Ascending aorta (tissue), 2 donors: ENCODE measurements at regions not wholly inside any gene's neighbourhood (a gene's known extent, or its start where the extent isn't known, plus 50 kb on each side); places are given as distances from the start of the nearest gene placed in this dataset.

Source experiments
- DNase-seq, 2 donors: peaks; one replicate each; pipeline ENCODE4 v3.0.0-alpha.2; 2019; ENCODE audit warnings: low spot score in 2 of 2
- H3K27ac ChIP-seq, 2 donors: fragments of 200-600 bp; sonication (generic); one replicate each; pipeline ENCODE4 v1.5.1; 2016 to 2017; ENCODE audit warnings: mild to moderate bottlenecking in 1 of 2
- H3K27me3 ChIP-seq: fragments of 200-600 bp; sonication (generic); one replicate; pipeline ENCODE4 v1.5.1; 2017
- H3K36me3 ChIP-seq, 2 donors: fragments of 200-600 bp; sonication (generic); one replicate each; pipeline ENCODE4 v1.5.1; 2016
- H3K4me1 ChIP-seq, 2 donors: fragments of 200-600 bp; sonication (generic); one replicate each; pipeline ENCODE4 v1.5.1; 2016 to 2017; ENCODE audit warnings: mild to moderate bottlenecking in 1 of 2
- H3K4me3 ChIP-seq, 2 donors: fragments of 200-600 bp; sonication (generic); one replicate each; pipeline ENCODE4 v1.5.1; 2016 to 2017; ENCODE audit warnings: mild to moderate bottlenecking in 1 of 2
- H3K9me3 ChIP-seq, 2 donors: fragments of 200-600 bp; sonication (generic); one replicate each; pipeline ENCODE4 v1.5.1; 2016
- intact Hi-C: fragments of 100-400 bp; cut with DNase I; formaldehyde crosslinking; loops from one replicate; pipeline ENCODE4 v1.15.1; 2023
- TF ChIP-seq, protein P1 (sequence below), 3 experiments: fragments of 200-600 bp in 2 of 3; fragments of 450-650 bp in 1 of 3; sonication (generic) in 2 of 3; IDR thresholded peaks; one replicate each; pipeline ENCODE4 v1.5.1; 2016 to 2019; ENCODE audit warnings: antibody characterized with exemption in 3 of 3, mild to moderate bottlenecking in 1 of 3, moderate library complexity in 1 of 3

DNA sequence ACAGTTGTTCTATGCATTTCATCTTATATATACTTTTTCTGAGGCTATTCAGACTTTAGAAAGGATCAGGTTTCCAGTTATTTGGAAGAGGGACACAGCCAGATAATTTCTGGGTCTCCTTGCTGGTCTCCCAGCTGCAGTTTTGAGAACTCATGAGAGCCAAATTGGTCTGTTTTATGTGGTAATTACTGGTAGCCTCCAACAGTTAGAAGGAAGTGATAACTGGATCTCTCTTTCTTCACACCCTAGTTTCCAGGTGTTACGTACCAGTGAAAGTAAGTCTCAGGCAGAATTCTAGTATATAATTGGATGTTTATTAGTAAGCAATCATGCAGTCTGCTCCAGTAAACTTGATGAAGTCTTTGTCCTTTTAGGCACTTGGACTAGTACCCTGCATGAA, 63.2 kb upstream of the RPS23 start:
- H3K4me1 ChIP-seq, result peaks cover 0 to 25% of the 10 kb centered on the region in 2 donors
- TF ChIP-seq, protein P1, sequence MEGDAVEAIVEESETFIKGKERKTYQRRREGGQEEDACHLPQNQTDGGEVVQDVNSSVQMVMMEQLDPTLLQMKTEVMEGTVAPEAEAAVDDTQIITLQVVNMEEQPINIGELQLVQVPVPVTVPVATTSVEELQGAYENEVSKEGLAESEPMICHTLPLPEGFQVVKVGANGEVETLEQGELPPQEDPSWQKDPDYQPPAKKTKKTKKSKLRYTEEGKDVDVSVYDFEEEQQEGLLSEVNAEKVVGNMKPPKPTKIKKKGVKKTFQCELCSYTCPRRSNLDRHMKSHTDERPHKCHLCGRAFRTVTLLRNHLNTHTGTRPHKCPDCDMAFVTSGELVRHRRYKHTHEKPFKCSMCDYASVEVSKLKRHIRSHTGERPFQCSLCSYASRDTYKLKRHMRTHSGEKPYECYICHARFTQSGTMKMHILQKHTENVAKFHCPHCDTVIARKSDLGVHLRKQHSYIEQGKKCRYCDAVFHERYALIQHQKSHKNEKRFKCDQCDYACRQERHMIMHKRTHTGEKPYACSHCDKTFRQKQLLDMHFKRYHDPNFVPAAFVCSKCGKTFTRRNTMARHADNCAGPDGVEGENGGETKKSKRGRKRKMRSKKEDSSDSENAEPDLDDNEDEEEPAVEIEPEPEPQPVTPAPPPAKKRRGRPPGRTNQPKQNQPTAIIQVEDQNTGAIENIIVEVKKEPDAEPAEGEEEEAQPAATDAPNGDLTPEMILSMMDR (IDR thresholded peaks at IDR 0.05), result no peak
- H3K4me3 ChIP-seq, result no peak overlapping the region
- H3K36me3 ChIP-seq, result no peaks in the 10 kb centered on the region
- no peak for DNase-seq
- H3K27me3 ChIP-seq, result no peaks in the 10 kb centered on the region
- intact Hi-C loops, result loop anchor here (10.0 kb wide), 1 partner anchor 1383 kb away; the partner anchor contains the start of gene HAPLN1
- H3K27ac ChIP-seq, result peak overlapping the region in 1 of 2 donors; percentile 33
- H3K9me3 ChIP-seq, result no peaks in the 10 kb centered on the region

DNA sequence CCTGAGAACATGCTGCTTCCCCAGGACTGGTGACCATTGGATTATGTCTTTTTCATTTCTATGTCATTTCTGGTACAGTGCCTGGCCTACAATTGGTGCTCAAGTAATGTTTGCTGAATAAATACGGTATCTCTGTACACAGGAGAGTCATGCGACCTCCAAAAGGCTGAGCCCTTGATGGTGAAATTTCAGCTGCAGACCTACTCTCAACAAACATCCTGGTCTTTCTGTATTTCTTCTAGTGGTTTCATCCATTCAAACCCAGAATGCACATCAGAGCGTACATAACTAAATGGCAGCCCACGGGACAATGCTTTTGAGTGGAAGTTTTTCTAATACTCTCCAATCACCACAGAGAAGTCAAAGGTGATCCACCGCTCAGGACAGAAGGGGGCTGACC, 62.6 kb upstream of the RPS23 start:
- TF ChIP-seq, protein P1 (IDR thresholded peaks at IDR 0.05), result no peak
- DNase-seq, result no peak
- intact Hi-C loops, result loop anchor here (10.0 kb wide), 1 partner anchor 1384 kb away; the partner anchor contains the start of gene HAPLN1
- Histone ChIP-seq H3K4me1 (peaks cover 0 to 30% of the 10 kb centered on the region in 2 donors), H3K9me3 (no peaks in the 10 kb centered on the region), H3K27ac (peak overlapping the region; percentile 33 to 98), H3K4me3 (no peak overlapping the region), H3K36me3 (no peaks in the 10 kb centered on the region), H3K27me3 (no peaks in the 10 kb centered on the region)

DNA sequence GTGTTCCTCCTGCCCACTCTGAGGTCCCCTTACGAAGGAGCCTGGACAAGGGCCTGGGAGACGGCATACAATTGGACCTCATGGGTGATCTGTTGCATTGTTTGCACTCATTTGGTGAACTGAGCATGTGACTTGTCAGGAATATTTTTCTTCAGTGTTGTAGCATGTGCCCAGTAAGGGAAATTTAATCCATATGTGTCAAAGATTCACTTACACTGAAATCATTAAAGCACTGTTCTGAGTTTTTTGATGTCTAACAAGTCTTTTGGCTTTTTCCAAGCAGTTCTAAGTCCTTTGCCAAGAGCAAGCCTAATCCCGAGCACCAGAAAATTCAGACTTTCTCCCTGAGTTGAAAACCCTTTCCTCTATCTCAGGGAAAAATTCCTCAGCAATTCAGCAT, 61.6 kb upstream of the RPS23 start:
- no peak overlapping the region for H3K4me3 ChIP-seq
- H3K27me3 ChIP-seq, result no peaks in the 10 kb centered on the region
- no peak for DNase-seq
- H3K27ac ChIP-seq, result peak overlapping the region; percentile 71 to 98
- H3K36me3 ChIP-seq, result no peaks in the 10 kb centered on the region
- H3K4me1 ChIP-seq, result peaks cover 7 to 37% of the 10 kb centered on the region in 2 donors
- intact Hi-C loops, result loop anchor here (5.0 to 10.0 kb wide), 2 partner anchors 1133 to 1385 kb away; partner anchors contain the start of genes HAPLN1 and VCAN
- TF ChIP-seq, protein P1 (IDR thresholded peaks at IDR 0.05), result no peak
- H3K9me3 ChIP-seq, result no peaks in the 10 kb centered on the region

DNA sequence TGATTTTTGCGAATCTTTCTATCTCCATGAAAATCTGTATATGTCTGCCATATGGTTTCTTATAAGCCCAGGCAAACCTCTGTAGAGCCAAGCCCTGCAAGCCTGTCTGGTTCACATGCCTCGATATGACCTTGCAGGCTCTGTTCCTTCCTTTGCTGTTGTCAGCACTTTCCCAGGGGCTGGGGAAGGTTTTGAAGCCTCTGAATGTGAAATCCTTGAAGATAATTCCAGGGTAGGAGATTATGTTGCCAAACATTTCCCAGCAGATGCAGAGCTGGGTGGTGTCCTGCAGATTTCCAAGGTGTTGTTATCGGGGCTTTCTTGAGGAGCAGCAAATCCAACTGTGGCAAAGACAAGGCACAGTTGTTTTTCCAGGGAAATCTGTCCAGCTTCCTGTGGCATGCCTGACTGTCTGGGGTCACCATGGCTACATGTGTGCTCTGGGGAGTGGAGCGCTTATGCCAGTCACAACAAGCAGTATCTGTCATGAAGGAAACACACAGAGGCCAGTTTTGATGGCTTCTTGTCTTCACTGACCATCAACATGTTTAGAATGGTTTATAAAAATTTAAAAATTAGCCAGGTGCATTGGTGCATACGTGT, 60.7 kb upstream of the RPS23 start:
- no peak for DNase-seq
- TF ChIP-seq, protein P1 (IDR thresholded peaks at IDR 0.05), result no peak
- no peaks in the 10 kb centered on the region for H3K36me3 ChIP-seq
- peaks cover 12 to 46% of the 10 kb centered on the region in 2 donors for H3K4me1 ChIP-seq
- no peaks in the 10 kb centered on the region for H3K27me3 ChIP-seq
- intact Hi-C loops, result loop anchor here (5.0 kb wide), 1 partner anchor 1133 kb away; the partner anchor contains the start of gene VCAN
- H3K9me3 ChIP-seq, result no peaks in the 10 kb centered on the region
- peak overlapping the region; percentile 98 to 99 for H3K27ac ChIP-seq
- no peak overlapping the region for H3K4me3 ChIP-seq

DNA sequence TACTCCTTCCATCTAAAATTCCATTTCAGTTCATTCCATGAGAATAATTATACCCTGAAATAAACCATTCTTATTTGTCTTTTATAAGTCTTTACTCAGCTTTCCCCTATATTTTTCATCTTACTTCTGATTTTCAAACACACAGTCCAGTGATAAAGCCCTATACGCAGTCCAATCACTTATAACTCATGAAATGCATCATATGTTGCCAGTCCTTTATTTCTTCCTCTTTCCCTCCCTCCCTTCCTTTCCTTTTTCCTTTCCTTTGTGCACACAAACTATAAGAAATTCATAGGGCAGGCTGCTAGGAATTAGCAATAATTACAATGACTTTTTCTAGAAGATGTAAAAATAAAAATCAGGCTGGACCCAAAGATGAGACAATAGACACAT, 58.8 kb upstream of the RPS23 start:
- Histone ChIP-seq H3K36me3 (no peaks in the 10 kb centered on the region), H3K9me3 (no peaks in the 10 kb centered on the region), H3K27ac (peak overlapping the region; percentile 98 to 99), H3K4me1 (peaks cover 18 to 58% of the 10 kb centered on the region in 2 donors), H3K4me3 (no peak overlapping the region), H3K27me3 (no peaks in the 10 kb centered on the region)
- intact Hi-C loops, result loop anchor here (1.0 to 5.0 kb wide), 2 partner anchors 10 to 1135 kb away; partner anchors contain the start of gene VCAN
- no peak for DNase-seq
- TF ChIP-seq, protein P1 (IDR thresholded peaks at IDR 0.05), result no peak
